Astrocyte (in vitro differentiated cells and primary cell): ENCODE measurements at regions not wholly inside any gene's neighbourhood (a gene's known extent, or its start where the extent isn't known, plus 50 kb on each side); places are given as distances from the start of the nearest gene placed in this dataset.

ENCODE experiments used
- EZH2 ChIP-seq: IDR thresholded peaks from 2 replicates; pipeline ENCODE4 v1.6.1; 2012; ENCODE audit warnings: mild to moderate bottlenecking, low read length, inconsistent platforms; ENCODE audit not compliant: insufficient read depth
- TF ChIP-seq, protein P1 (sequence below): IDR thresholded peaks from 2 replicates; pipeline ENCODE4 v1.5.1; 2011; ENCODE audit warnings: low read depth, mild to moderate bottlenecking, inconsistent platforms, low read length, moderate library complexity; ENCODE audit not compliant: insufficient read depth

DNA sequence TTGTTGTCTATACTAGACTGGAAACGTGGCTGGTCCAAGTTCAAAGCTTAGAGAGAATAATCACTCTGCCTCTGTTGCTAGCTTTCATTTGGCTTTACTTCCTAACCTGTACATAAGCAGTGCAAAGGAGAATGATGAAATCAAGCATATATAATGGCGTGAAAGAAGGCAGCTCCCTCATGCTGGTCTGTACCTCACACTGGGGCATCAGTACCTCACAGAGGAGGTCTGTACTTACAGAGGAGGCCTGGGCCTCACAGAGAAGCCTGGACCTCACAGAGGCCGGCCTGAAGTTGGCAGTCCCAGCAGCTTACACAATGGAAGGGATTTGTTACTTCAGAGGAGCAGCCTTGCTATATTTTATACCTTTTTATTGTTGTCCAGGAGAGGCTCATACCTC lies 53.3 kb upstream of the MSI2 start:
- TF ChIP-seq, protein P1, sequence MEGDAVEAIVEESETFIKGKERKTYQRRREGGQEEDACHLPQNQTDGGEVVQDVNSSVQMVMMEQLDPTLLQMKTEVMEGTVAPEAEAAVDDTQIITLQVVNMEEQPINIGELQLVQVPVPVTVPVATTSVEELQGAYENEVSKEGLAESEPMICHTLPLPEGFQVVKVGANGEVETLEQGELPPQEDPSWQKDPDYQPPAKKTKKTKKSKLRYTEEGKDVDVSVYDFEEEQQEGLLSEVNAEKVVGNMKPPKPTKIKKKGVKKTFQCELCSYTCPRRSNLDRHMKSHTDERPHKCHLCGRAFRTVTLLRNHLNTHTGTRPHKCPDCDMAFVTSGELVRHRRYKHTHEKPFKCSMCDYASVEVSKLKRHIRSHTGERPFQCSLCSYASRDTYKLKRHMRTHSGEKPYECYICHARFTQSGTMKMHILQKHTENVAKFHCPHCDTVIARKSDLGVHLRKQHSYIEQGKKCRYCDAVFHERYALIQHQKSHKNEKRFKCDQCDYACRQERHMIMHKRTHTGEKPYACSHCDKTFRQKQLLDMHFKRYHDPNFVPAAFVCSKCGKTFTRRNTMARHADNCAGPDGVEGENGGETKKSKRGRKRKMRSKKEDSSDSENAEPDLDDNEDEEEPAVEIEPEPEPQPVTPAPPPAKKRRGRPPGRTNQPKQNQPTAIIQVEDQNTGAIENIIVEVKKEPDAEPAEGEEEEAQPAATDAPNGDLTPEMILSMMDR, result no peak
- TF ChIP-seq EZH2, result no peak
